ENCODE measurements at regions not wholly inside any gene's neighbourhood (a gene's known extent, or its start where the extent isn't known, plus 50 kb on each side); places are given as distances from the start of the nearest gene placed in this dataset.

DNA sequence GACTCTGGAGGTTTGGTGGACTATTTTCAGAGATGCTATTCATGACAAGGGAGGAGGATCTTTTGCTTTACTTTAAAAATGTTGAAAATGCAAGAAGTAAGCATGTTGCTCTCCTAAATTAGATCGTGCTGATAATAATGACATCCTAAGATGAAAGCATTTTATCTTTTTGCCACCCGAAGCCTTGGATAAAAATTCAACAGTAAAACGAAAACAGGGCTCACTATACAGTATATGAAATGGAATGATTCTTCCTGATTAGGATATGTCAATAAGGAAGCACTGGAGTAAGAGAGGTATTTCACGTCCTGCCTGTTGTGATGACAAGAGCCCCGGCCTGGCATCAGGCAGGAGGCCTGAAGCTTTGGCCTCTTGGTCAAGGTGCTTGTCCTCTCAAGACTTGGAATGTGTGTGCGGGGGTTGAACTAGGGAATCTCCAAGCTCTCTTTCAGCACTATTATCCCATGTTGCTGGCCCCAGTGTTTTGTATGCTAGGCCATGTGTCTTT is 306.0 kb downstream of the MTX2 start:
- no peak for TF ChIP-seq GATA3 (IDR thresholded peaks at IDR 0.05; ENCODE audit: low read depth, low read length)
- TF ChIP-seq GATA2 (IDR thresholded peaks at IDR 0.05; ENCODE audit: low read depth, low read length) = peak; percentile 55; the same call in 1 of the 2 replicates

Measured in SH-SY5Y (cell line).